SU-DHL-6 (cell line): ENCODE measurements at regions not wholly inside any gene's neighbourhood (a gene's known extent, or its start where the extent isn't known, plus 50 kb on each side); places are given as distances from the start of the nearest gene placed in this dataset.

ENCODE experiments used
- H2AFZ ChIP-seq: fragments of 200-600 bp; sonication (generic); 2 replicates; pipeline ENCODE4 v1.6.1; 2014; ENCODE audit warnings: low read depth, mild to moderate bottlenecking, moderate library complexity, mixed read lengths, antibody characterized with exemption, low read length; ENCODE audit not compliant: severe bottlenecking
- H3F3A ChIP-seq: fragments of 200-600 bp; shearing (Covaris generic); 2 replicates; pipeline ENCODE4 v1.6.0; 2016; ENCODE audit warnings: antibody characterized with exemption, mild to moderate bottlenecking; ENCODE audit not compliant: insufficient read depth
- H3K27ac ChIP-seq: fragments of 200-600 bp; sonication (generic); 2 replicates; pipeline ENCODE4 v1.5.1; 2016; ENCODE audit warnings: low read depth, mild to moderate bottlenecking, low read length, moderate library complexity, mixed read lengths
- H3K27me3 ChIP-seq: fragments of 200-600 bp; sonication (generic), shearing (Covaris generic); 2 replicates; pipeline ENCODE4 v1.6.0; 2014; ENCODE audit warnings: mild to moderate bottlenecking, low read length
- H3K36me3 ChIP-seq: fragments of 200-600 bp; sonication (generic); 2 replicates; pipeline ENCODE4 v1.6.1; 2014; ENCODE audit warnings: mild to moderate bottlenecking, low read length, mixed read lengths
- H3K4me2 ChIP-seq: fragments of 300-600, 200-600 bp; shearing (Covaris generic), sonication (generic); 2 replicates; pipeline ENCODE4 v1.6.0; 2014; ENCODE audit warnings: low read length, low read depth, mild to moderate bottlenecking; ENCODE audit not compliant: poor library complexity, severe bottlenecking
- H3K4me3 ChIP-seq: fragments of 200-600 bp; sonication (generic); 2 replicates; pipeline ENCODE4 v1.5.1; 2014; ENCODE audit warnings: antibody characterized with exemption, low read length, mild to moderate bottlenecking, mixed read lengths; ENCODE audit not compliant: insufficient read depth, poor library complexity, severe bottlenecking
- H3K79me2 ChIP-seq: fragments of 200-600 bp; sonication (generic); 2 replicates; pipeline ENCODE4 v1.6.1; 2014; ENCODE audit warnings: mild to moderate bottlenecking, low read length, moderate library complexity; ENCODE audit not compliant: insufficient read depth
- H3K9ac ChIP-seq: fragments of 200-600 bp; sonication (generic); 2 replicates; pipeline ENCODE4 v1.7.0; 2014; ENCODE audit warnings: mild to moderate bottlenecking, low read length
- H3K9me2 ChIP-seq: fragments of 200-600 bp; sonication (generic); replicated peaks from 2 replicates; pipeline ENCODE4 v1.6.1; 2014; ENCODE audit warnings: low read length; ENCODE audit not compliant: insufficient read depth
- H3K9me3 ChIP-seq: fragments of 200-600 bp; sonication (generic); 2 replicates; pipeline ENCODE4 v1.6.1; 2014; ENCODE audit warnings: low read length, mixed read lengths; ENCODE audit not compliant: insufficient read depth
- H4K20me1 ChIP-seq: fragments of 200-600 bp; sonication (generic); 2 replicates; pipeline ENCODE4 v1.6.1; 2014; ENCODE audit warnings: low read depth, mild to moderate bottlenecking, antibody characterized with exemption, low read length, moderate library complexity, mixed read lengths
- CTCF ChIP-seq: fragments of 200-600 bp; sonication (generic); IDR thresholded peaks from one replicate; pipeline ENCODE4 v1.5.1; 2017; ENCODE audit warnings: antibody characterized with exemption, mild to moderate bottlenecking, low read length, moderate library complexity; ENCODE audit not compliant: insufficient read depth, poor library complexity, severe bottlenecking
- EZH2phosphoT487 ChIP-seq: fragments of 200-600 bp; sonication (generic), shearing (Covaris generic); conservative IDR thresholded peaks from 2 replicates; pipeline ENCODE4 v1.6.1; 2018; ENCODE audit warnings: mild to moderate bottlenecking, antibody characterized with exemption, low read length, moderate library complexity, mixed read lengths

GRCh38 chr2:601806-602455 lies 75.3 kb downstream of the TMEM18 start:
- H4K20me1 ChIP-seq, result no peaks in the 10 kb centered on the region
- no peaks in the 10 kb centered on the region for H3K79me2 ChIP-seq
- no peaks in the 10 kb centered on the region for H3F3A ChIP-seq
- H3K9me2 ChIP-seq, result no peaks in the 10 kb centered on the region
- no peak overlapping the region for H3K9ac ChIP-seq
- H3K4me3 ChIP-seq, result no peak overlapping the region
- no peaks in the 10 kb centered on the region for H3K36me3 ChIP-seq
- H3K27ac ChIP-seq, result no peak overlapping the region
- TF ChIP-seq EZH2phosphoT487, result no peak
- TF ChIP-seq CTCF, result no peak
- no peaks in the 10 kb centered on the region for H3K9me3 ChIP-seq
- no peak overlapping the region for H3K4me2 ChIP-seq
- H2AFZ ChIP-seq, result no peak overlapping the region
- no peaks in the 10 kb centered on the region for H3K27me3 ChIP-seq

GRCh38 chr2:601387-601698 lies 75.9 kb downstream of the TMEM18 start:
- Histone ChIP-seq H3K9me3 (no peaks in the 10 kb centered on the region), H2AFZ (no peak overlapping the region), H3K4me2 (no peak overlapping the region), H3F3A (no peaks in the 10 kb centered on the region), H3K79me2 (no peaks in the 10 kb centered on the region), H3K9ac (no peak overlapping the region), H3K9me2 (no peaks in the 10 kb centered on the region), H3K4me3 (no peak overlapping the region), H3K27me3 (no peaks in the 10 kb centered on the region), H3K36me3 (no peaks in the 10 kb centered on the region), H4K20me1 (no peaks in the 10 kb centered on the region), H3K27ac (no peak overlapping the region)
- TF ChIP-seq EZH2phosphoT487 (no peak), CTCF (no peak)

GRCh38 chr2:600542-601386 lies 76.4 kb downstream of the TMEM18 start:
- Histone ChIP-seq H2AFZ (no peak overlapping the region), H4K20me1 (no peaks in the 10 kb centered on the region), H3K27me3 (no peaks in the 10 kb centered on the region), H3K4me3 (no peak overlapping the region), H3K36me3 (no peaks in the 10 kb centered on the region), H3K9me2 (no peaks in the 10 kb centered on the region), H3K79me2 (no peaks in the 10 kb centered on the region), H3K9ac (no peak overlapping the region), H3K9me3 (no peaks in the 10 kb centered on the region), H3K27ac (no peak overlapping the region), H3F3A (no peaks in the 10 kb centered on the region), H3K4me2 (no peak overlapping the region)
- TF ChIP-seq CTCF (no peak), EZH2phosphoT487 (no peak)
